K562 (cell line): ENCODE measurements at regions not wholly inside any gene's neighbourhood (a gene's known extent, or its start where the extent isn't known, plus 50 kb on each side); places are given as distances from the start of the nearest gene placed in this dataset.

ENCODE experiments used
- CTCF ChIP-seq, 3 experiments: IDR thresholded peaks in 2 of 3; conservative IDR thresholded peaks in 1 of 3; 2 replicates each; pipeline ENCODE4 v1.5.1; 2011 to 2012; ENCODE audit warnings: low read length in 3 of 3, mild to moderate bottlenecking in 3 of 3, control low read depth in 2 of 3, improper control_type of control experiment in 1 of 3, inconsistent platforms in 1 of 3, low read depth in 1 of 3, mixed read lengths in 1 of 3, moderate library complexity in 1 of 3; ENCODE audit not compliant: insufficient read depth in 2 of 3
- EGR1 ChIP-seq: fragments of 450-650 bp; conservative IDR thresholded peaks from 2 replicates; pipeline ENCODE4 v1.6.1; 2017; ENCODE audit warnings: mild to moderate bottlenecking
- HDAC6 ChIP-seq: IDR thresholded peaks from 2 replicates; pipeline ENCODE4 v1.6.1; 2012; ENCODE audit warnings: low read depth, mild to moderate bottlenecking, control low read depth, inconsistent platforms, low read length, moderate library complexity
- HNRNPLL ChIP-seq: fragments of 200-400 bp; formaldehyde crosslinking; IDR thresholded peaks from 2 replicates; pipeline ENCODE4 v1.6.1; 2017; ENCODE audit warnings: low read length, low read depth, mild to moderate bottlenecking; ENCODE audit not compliant: poor library complexity, severe bottlenecking
- KDM2B ChIP-seq: fragments of 250-450 bp; sonication (Bioruptor Pico); IDR thresholded peaks from 2 replicates; pipeline ENCODE4 v1.8.0; 2021; ENCODE audit warnings: mild to moderate bottlenecking, moderate library complexity
- KLF16 ChIP-seq: IDR thresholded peaks from 2 replicates; pipeline ENCODE4 v1.6.1; 2016; ENCODE audit warnings: antibody characterized with exemption
- POLR2A ChIP-seq: fragments of 450-650 bp; conservative IDR thresholded peaks from 2 replicates; pipeline ENCODE4 v1.6.1; 2016
- SREBF2 ChIP-seq: sonication (generic); formaldehyde crosslinking; IDR thresholded peaks from 2 replicates; pipeline ENCODE4 v1.4.0; 2020; ENCODE audit warnings: mild to moderate bottlenecking, missing genetic modification reagents
- ZNF253 ChIP-seq: fragments of 250-450 bp; sonication (Bioruptor Pico); conservative IDR thresholded peaks from 2 replicates; pipeline ENCODE4 v1.6.1; 2021; ENCODE audit warnings: mild to moderate bottlenecking
- TF ChIP-seq, protein P1 (sequence below): fragments of 450-650 bp; formaldehyde crosslinking; IDR thresholded peaks from 2 replicates; pipeline ENCODE4 v1.4.0; 2020; ENCODE audit warnings: mild to moderate bottlenecking, moderate library complexity
- TF ChIP-seq, protein P2 (sequence below): fragments of 250-450 bp; sonication (Bioruptor Pico); IDR thresholded peaks from 2 replicates; pipeline ENCODE4 v1.4.0; 2020

DNA sequence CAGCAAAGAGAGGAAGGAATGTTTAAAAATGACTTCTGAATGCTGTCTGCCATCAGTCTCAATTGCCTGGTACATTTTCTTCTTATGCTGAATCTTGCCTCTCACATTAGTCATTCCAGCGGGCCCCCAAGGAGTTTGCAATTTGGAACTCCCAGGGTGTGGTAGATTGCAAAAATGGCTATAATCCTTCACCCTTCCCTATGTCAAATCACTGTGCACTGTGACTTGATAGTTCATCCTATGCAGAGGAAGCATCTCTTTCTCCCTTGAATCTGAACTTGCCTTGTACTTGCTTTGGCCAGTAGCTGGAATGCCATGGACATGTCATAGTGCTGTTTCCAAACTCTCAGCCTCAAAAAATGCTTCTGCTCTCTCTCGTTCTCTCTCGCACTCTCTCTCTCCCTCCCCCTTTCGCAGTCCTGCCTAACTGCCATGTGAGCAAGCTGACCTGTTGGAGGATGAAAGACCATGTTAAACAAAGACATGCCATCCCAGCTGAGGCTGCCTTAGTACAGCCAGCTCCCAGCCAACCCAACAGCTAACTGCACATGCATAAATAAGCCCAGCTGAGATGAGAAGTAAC is 284.0 kb upstream of the TLE4 start:
- TF ChIP-seq, protein P1, sequence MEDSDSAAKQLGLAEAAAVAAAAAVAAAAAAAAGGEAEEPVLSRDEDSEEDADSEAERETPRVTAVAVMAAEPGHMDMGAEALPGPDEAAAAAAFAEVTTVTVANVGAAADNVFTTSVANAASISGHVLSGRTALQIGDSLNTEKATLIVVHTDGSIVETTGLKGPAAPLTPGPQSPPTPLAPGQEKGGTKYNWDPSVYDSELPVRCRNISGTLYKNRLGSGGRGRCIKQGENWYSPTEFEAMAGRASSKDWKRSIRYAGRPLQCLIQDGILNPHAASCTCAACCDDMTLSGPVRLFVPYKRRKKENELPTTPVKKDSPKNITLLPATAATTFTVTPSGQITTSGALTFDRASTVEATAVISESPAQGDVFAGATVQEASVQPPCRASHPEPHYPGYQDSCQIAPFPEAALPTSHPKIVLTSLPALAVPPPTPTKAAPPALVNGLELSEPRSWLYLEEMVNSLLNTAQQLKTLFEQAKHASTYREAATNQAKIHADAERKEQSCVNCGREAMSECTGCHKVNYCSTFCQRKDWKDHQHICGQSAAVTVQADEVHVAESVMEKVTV: no peak
- TF ChIP-seq KLF16 (no peak), EGR1 (no peak), POLR2A (no peak), CTCF (IDR thresholded peaks at IDR 0.05 in 2 of 3, conservative IDR thresholded peaks at IDR 0.05 in 1 of 3; ENCODE audit: insufficient read depth in 2 of 3, low read depth in 1 of 3, low read length in 3 of 3) (no peak), ZNF253 (CRISPR knock-in tag) (no peak), SREBF2 (CRISPR knock-in tag) (no peak), HNRNPLL (no peak), HDAC6 (no peak), KDM2B (CRISPR knock-in tag) (no peak)
- TF ChIP-seq, protein P2, sequence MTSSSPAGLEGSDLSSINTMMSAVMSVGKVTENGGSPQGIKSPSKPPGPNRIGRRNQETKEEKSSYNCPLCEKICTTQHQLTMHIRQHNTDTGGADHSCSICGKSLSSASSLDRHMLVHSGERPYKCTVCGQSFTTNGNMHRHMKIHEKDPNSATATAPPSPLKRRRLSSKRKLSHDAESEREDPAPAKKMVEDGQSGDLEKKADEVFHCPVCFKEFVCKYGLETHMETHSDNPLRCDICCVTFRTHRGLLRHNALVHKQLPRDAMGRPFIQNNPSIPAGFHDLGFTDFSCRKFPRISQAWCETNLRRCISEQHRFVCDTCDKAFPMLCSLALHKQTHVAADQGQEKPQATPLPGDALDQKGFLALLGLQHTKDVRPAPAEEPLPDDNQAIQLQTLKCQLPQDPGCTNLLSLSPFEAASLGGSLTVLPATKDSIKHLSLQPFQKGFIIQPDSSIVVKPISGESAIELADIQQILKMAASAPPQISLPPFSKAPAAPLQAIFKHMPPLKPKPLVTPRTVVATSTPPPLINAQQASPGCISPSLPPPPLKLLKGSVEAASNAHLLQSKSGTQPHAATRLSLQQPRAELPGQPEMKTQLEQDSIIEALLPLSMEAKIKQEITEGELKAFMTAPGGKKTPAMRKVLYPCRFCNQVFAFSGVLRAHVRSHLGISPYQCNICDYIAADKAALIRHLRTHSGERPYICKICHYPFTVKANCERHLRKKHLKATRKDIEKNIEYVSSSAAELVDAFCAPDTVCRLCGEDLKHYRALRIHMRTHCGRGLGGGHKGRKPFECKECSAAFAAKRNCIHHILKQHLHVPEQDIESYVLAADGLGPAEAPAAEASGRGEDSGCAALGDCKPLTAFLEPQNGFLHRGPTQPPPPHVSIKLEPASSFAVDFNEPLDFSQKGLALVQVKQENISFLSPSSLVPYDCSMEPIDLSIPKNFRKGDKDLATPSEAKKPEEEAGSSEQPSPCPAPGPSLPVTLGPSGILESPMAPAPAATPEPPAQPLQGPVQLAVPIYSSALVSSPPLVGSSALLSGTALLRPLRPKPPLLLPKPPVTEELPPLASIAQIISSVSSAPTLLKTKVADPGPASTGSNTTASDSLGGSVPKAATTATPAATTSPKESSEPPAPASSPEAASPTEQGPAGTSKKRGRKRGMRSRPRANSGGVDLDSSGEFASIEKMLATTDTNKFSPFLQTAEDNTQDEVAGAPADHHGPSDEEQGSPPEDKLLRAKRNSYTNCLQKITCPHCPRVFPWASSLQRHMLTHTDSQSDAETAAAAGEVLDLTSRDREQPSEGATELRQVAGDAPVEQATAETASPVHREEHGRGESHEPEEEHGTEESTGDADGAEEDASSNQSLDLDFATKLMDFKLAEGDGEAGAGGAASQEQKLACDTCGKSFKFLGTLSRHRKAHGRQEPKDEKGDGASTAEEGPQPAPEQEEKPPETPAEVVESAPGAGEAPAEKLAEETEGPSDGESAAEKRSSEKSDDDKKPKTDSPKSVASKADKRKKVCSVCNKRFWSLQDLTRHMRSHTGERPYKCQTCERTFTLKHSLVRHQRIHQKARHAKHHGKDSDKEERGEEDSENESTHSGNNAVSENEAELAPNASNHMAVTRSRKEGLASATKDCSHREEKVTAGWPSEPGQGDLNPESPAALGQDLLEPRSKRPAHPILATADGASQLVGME (CRISPR knock-in tag): no peak
